ENCODE measurements at regions not wholly inside any gene's neighbourhood (a gene's known extent, or its start where the extent isn't known, plus 50 kb on each side); places are given as distances from the start of the nearest gene placed in this dataset.

DNA sequence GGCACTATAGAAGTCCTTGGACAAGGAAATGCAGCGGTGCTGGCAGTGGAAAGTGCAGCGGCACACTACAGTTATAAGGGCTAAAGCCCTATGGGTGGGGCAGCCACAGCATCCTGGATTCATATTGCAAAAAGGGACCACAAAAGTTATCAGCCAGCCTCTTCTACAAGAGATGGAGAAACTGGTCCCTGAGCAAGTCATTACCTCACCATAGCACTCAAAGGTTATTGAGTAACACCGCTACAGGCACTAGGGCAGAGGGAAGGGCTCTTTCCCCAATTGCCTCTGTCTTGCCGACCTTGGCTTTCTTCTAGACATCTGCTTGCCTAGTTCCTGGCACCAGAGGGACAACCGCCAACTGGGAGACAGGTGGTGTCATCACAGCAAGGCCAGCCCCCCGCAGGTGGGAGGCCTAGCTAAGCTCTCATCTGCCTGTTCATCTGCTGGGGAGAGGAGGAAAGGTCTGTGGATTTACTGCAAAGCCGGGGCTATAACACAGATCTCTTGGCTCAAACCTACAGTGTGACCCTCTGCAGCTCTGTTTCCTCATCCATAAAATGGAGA is 600.0 kb downstream of the BCOR start:
- H3K9me3 ChIP-seq: no peaks in the 10 kb centered on the region
- H3K27me3 ChIP-seq: peaks cover 0 to 33% (median 0%) of the 10 kb centered on the region in 7 donors
- WGBS, 2 donors: 93 to 94% methylated on average over 7 of the region's 7 CpGs
- no peak for ATAC-seq
- H3K36me3 ChIP-seq: no peaks in the 10 kb centered on the region
- H3K4me3 ChIP-seq: no peak overlapping the region
- peaks cover 0 to 9% (median 0%) of the 10 kb centered on the region in 9 donors for H3K4me1 ChIP-seq
- TF ChIP-seq, protein P1, sequence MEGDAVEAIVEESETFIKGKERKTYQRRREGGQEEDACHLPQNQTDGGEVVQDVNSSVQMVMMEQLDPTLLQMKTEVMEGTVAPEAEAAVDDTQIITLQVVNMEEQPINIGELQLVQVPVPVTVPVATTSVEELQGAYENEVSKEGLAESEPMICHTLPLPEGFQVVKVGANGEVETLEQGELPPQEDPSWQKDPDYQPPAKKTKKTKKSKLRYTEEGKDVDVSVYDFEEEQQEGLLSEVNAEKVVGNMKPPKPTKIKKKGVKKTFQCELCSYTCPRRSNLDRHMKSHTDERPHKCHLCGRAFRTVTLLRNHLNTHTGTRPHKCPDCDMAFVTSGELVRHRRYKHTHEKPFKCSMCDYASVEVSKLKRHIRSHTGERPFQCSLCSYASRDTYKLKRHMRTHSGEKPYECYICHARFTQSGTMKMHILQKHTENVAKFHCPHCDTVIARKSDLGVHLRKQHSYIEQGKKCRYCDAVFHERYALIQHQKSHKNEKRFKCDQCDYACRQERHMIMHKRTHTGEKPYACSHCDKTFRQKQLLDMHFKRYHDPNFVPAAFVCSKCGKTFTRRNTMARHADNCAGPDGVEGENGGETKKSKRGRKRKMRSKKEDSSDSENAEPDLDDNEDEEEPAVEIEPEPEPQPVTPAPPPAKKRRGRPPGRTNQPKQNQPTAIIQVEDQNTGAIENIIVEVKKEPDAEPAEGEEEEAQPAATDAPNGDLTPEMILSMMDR (IDR thresholded peaks at IDR 0.05): no peak
- intact Hi-C loops (cut with DNase I): no loop called here
- H3K27ac ChIP-seq: no peak overlapping the region
- no peak for DNase-seq

DNA sequence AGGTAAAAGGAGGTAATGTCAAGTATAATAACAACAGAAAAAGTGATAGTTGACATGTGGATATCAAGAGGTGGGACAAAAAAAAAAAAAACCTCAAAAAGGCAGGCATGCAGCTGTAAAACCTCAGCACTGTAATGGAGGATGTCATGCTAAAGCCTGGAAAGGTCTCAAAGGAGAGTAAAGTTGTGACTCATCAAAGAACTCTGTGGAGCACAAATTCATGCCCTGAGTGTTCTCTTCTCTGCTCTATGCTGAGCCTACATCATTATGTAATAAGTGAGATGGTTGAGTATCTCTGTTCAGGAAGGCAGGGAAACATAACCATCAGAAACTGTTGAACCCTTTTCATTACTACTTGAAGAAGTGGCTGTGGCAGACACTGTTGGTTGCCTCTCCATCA is 597.8 kb downstream of the BCOR start:
- peaks cover 0 to 3% (median 0%) of the 10 kb centered on the region in 9 donors for H3K4me1 ChIP-seq
- H3K4me3 ChIP-seq: no peak overlapping the region
- no peaks in the 10 kb centered on the region for H3K9me3 ChIP-seq
- DNase-seq (no peak), ATAC-seq (no peak)
- intact Hi-C loops (cut with DNase I): no loop called here
- TF ChIP-seq, protein P1 (IDR thresholded peaks at IDR 0.05): no peak
- no peaks in the 10 kb centered on the region for H3K36me3 ChIP-seq
- peaks cover 0 to 33% (median 0%) of the 10 kb centered on the region in 7 donors for H3K27me3 ChIP-seq
- no peak overlapping the region for H3K27ac ChIP-seq

DNA sequence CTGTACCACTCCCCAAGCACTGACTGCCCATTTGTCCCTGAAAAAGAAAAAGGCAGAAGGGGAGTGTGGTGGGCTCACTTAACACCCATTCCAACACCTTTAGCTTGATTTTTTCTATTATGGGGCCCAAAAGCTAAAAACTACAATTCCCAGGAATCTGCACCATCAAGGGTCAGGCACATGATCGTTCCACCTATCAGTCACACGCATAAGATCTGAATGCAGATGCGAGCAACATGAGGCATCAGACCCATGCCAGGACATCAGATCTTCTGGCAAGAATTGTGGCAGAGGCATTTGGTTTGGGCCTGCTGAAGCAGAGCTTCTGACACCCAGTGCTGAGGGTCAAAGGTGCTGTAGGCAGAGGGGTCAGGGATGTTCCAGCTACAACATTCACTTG is 595.9 kb downstream of the BCOR start:
- TF ChIP-seq, protein P1 (IDR thresholded peaks at IDR 0.05): no peak
- 97 to 98% methylated on average over 3 of the region's 3 CpGs for WGBS, 2 donors

DNA sequence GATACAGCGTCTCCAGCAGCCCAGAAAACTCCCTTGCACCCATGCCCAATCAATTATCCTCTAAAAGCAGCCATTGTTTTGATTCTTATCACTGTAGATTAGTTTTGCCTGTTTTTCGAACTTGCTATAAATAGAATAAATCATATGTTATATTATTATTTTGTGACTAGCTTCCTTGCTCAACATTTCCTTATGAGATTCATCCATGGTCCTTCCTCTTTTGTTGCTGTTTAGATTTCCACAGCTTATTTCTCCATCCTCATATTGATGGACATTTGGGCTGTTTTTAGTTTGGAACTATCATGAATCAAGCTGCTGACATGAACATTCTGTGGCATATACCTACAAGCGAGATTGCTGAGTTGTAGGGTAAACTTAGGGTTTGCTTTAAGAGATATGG is 595.3 kb downstream of the BCOR start:
- intact Hi-C loops (cut with DNase I): no loop called here
- no peaks in the 10 kb centered on the region for H3K36me3 ChIP-seq
- H3K4me1 ChIP-seq: peaks cover 0 to 3% (median 0%) of the 10 kb centered on the region in 9 donors
- DNase-seq (no peak), ATAC-seq (no peak)
- peaks cover 0 to 15% (median 0%) of the 10 kb centered on the region in 7 donors for H3K27me3 ChIP-seq
- TF ChIP-seq, protein P1 (IDR thresholded peaks at IDR 0.05): no peak
- H3K4me3 ChIP-seq: no peak overlapping the region
- H3K9me3 ChIP-seq: no peaks in the 10 kb centered on the region
- no peak overlapping the region for H3K27ac ChIP-seq
- 87 to 100% methylated on average over 3 of the region's 3 CpGs for WGBS, 2 donors

More for the DNA sequence above, 595.9 kb downstream of the BCOR start:
- Histone ChIP-seq H3K9me3 (no peaks in the 10 kb centered on the region), H3K27me3 (peaks cover 0 to 21% (median 0%) of the 10 kb centered on the region in 7 donors), H3K36me3 (no peaks in the 10 kb centered on the region), H3K4me1 (peaks cover 0 to 3% (median 0%) of the 10 kb centered on the region in 9 donors), H3K27ac (no peak overlapping the region), H3K4me3 (no peak overlapping the region)
- intact Hi-C loops (cut with DNase I): no loop called here
- no peak for ATAC-seq
- no peak for DNase-seq

Data from heart right ventricle (tissue), 16 donors.